ENCODE measurements at regions not wholly inside any gene's neighbourhood (a gene's known extent, or its start where the extent isn't known, plus 50 kb on each side); places are given as distances from the start of the nearest gene placed in this dataset.

GRCh38 chr3:102174312-102174712 lies 260.5 kb upstream of the ZPLD1 start:
- no peak overlapping the region for H3K27ac ChIP-seq
- intact Hi-C loops (cut with DNase I) = no loop called here
- H3K9me3 ChIP-seq = no peaks in the 10 kb centered on the region
- no peak for TF ChIP-seq CTCF (IDR thresholded peaks at IDR 0.05)
- TF ChIP-seq POLR2AphosphoS5 (IDR thresholded peaks at IDR 0.05; ENCODE audit: insufficient read depth in 1 of 2, low read depth in 1 of 2) = no peak
- TF ChIP-seq POLR2A (IDR thresholded peaks at IDR 0.05) = no peak
- H3K27me3 ChIP-seq = no peaks in the 10 kb centered on the region
- peaks cover 5% of the 10 kb centered on the region for H3K4me1 ChIP-seq
- H3K36me3 ChIP-seq = no peaks in the 10 kb centered on the region
- no peak overlapping the region for H3K4me3 ChIP-seq
- no peak for DNase-seq (ENCODE audit: extremely low spot score in 2 of 2)

GRCh38 chr3:102174832-102175374 lies 259.9 kb upstream of the ZPLD1 start:
- peaks cover 11% of the 10 kb centered on the region for H3K4me1 ChIP-seq
- no peaks in the 10 kb centered on the region for H3K36me3 ChIP-seq
- no peaks in the 10 kb centered on the region for H3K9me3 ChIP-seq
- no peak overlapping the region for H3K27ac ChIP-seq
- TF ChIP-seq POLR2A (IDR thresholded peaks at IDR 0.05) (no peak), CTCF (IDR thresholded peaks at IDR 0.05) (no peak), POLR2AphosphoS5 (IDR thresholded peaks at IDR 0.05; ENCODE audit: insufficient read depth in 1 of 2, low read depth in 1 of 2) (no peak)
- intact Hi-C loops (cut with DNase I) = no loop called here
- H3K27me3 ChIP-seq = no peaks in the 10 kb centered on the region
- H3K4me3 ChIP-seq = no peak overlapping the region
- DNase-seq (ENCODE audit: extremely low spot score in 2 of 2) = no peak

- no peak for TF ChIP-seq POLR2AphosphoS5 (IDR thresholded peaks at IDR 0.05; ENCODE audit: insufficient read depth in 1 of 2, low read depth in 1 of 2)
- TF ChIP-seq CTCF (IDR thresholded peaks at IDR 0.05) = no peak
- TF ChIP-seq POLR2A (IDR thresholded peaks at IDR 0.05) = no peak
- H3K4me1 ChIP-seq = peaks cover 27% of the 10 kb centered on the region
- intact Hi-C loops (cut with DNase I) = no loop called here
Measured at GRCh38 chr3:102176333-102177050, 258.3 kb upstream of the ZPLD1 start.

GRCh38 chr3:102177075-102177755 lies 257.6 kb upstream of the ZPLD1 start:
- Histone ChIP-seq H3K9me3 (no peaks in the 10 kb centered on the region), H3K27me3 (no peaks in the 10 kb centered on the region), H3K4me3 (no peak overlapping the region), H3K36me3 (no peaks in the 10 kb centered on the region), H3K27ac (no peak overlapping the region), H3K4me1 (peaks cover 34% of the 10 kb centered on the region)
- TF ChIP-seq CTCF (IDR thresholded peaks at IDR 0.05) (no peak), POLR2A (IDR thresholded peaks at IDR 0.05) (no peak), POLR2AphosphoS5 (IDR thresholded peaks at IDR 0.05; ENCODE audit: insufficient read depth in 1 of 2, low read depth in 1 of 2) (no peak)
- DNase-seq (ENCODE audit: extremely low spot score in 2 of 2) = no peak
- intact Hi-C loops (cut with DNase I) = no loop called here

More at GRCh38 chr3:102176333-102177050, 258.3 kb upstream of the ZPLD1 start:
- no peaks in the 10 kb centered on the region for H3K9me3 ChIP-seq
- no peaks in the 10 kb centered on the region for H3K27me3 ChIP-seq
- no peak overlapping the region for H3K4me3 ChIP-seq
- no peaks in the 10 kb centered on the region for H3K36me3 ChIP-seq
- H3K27ac ChIP-seq = no peak overlapping the region
- DNase-seq (ENCODE audit: extremely low spot score in 2 of 2) = no peak

- no peak overlapping the region for H3K27ac ChIP-seq
- no peaks in the 10 kb centered on the region for H3K9me3 ChIP-seq
- no peaks in the 10 kb centered on the region for H3K27me3 ChIP-seq
- TF ChIP-seq POLR2A (IDR thresholded peaks at IDR 0.05) (no peak), CTCF (IDR thresholded peaks at IDR 0.05) (no peak), POLR2AphosphoS5 (IDR thresholded peaks at IDR 0.05; ENCODE audit: insufficient read depth in 1 of 2, low read depth in 1 of 2) (no peak)
- H3K36me3 ChIP-seq = no peaks in the 10 kb centered on the region
- no peak for DNase-seq (ENCODE audit: extremely low spot score in 2 of 2)
- H3K4me3 ChIP-seq = no peak overlapping the region
- peaks cover 36% of the 10 kb centered on the region for H3K4me1 ChIP-seq
- intact Hi-C loops (cut with DNase I) = no loop called here
Measured at GRCh38 chr3:102178817-102179216, 256.0 kb upstream of the ZPLD1 start.
